22Rv1 (cell line): ENCODE measurements at regions not wholly inside any gene's neighbourhood (a gene's known extent, or its start where the extent isn't known, plus 50 kb on each side); places are given as distances from the start of the nearest gene placed in this dataset.

Experiments
- H3K27ac ChIP-seq: fragments of 450-650 bp; 2 replicates; pipeline ENCODE4 v1.5.1; 2017
- ZFX ChIP-seq: fragments of 450-650 bp; IDR thresholded peaks from 2 replicates; pipeline ENCODE4 v1.6.1; 2017; ENCODE audit warnings: antibody characterized with exemption, borderline replicate concordance
- TF ChIP-seq, protein P1 (sequence below): fragments of 450-650 bp; IDR thresholded peaks from 2 replicates; pipeline ENCODE4 v1.5.1; 2017; ENCODE audit warnings: mild to moderate bottlenecking

DNA sequence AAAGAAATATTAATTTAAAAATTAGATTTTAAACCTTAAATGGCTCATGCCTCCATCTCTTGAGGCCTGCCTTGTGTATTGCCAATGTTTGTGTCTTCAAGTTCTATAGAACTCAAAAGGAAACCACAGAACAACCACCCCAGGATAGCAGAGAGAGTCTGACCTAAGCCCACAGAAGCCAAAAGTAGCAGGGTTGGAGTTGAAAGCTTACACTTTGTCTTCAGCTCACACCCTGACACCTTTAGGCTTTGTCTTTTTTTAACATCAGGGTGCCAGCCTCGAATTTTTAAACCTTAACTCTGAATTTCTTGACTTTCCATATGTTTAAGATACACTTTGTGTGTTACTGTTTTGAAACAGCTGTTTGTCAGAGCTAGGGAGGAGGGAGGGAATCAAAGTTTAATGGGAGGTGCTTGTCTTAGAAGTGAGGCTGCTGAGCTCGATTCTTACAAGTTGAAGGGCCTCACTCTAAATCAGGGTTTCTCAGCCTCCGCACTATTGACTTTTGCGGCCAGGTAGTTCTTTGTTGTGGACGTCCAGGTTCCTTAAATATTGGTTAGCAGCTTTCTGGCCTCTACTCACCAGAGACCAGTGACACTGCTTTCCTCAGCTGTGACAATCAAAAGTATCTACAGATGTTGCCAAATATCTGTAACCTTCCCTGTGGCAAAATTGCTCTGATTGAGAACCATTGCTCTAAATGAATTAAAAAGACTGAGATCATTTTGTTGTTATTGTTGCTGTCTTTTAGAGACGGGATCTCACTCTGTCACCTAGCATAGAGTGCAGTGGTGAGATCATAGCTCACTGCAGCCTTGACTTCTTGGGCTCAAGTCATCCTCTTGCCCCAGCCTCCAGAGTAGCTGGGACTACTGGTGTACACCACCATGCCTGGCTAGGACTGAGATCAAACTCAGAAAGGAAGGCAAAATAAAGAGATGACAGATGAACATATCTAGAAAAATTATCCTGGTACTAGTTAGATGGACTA, 139.2 kb upstream of the EOMES start:
- H3K27ac ChIP-seq = no peak overlapping the region
- TF ChIP-seq, protein P1, sequence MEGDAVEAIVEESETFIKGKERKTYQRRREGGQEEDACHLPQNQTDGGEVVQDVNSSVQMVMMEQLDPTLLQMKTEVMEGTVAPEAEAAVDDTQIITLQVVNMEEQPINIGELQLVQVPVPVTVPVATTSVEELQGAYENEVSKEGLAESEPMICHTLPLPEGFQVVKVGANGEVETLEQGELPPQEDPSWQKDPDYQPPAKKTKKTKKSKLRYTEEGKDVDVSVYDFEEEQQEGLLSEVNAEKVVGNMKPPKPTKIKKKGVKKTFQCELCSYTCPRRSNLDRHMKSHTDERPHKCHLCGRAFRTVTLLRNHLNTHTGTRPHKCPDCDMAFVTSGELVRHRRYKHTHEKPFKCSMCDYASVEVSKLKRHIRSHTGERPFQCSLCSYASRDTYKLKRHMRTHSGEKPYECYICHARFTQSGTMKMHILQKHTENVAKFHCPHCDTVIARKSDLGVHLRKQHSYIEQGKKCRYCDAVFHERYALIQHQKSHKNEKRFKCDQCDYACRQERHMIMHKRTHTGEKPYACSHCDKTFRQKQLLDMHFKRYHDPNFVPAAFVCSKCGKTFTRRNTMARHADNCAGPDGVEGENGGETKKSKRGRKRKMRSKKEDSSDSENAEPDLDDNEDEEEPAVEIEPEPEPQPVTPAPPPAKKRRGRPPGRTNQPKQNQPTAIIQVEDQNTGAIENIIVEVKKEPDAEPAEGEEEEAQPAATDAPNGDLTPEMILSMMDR = no peak
- TF ChIP-seq ZFX = no peak

DNA sequence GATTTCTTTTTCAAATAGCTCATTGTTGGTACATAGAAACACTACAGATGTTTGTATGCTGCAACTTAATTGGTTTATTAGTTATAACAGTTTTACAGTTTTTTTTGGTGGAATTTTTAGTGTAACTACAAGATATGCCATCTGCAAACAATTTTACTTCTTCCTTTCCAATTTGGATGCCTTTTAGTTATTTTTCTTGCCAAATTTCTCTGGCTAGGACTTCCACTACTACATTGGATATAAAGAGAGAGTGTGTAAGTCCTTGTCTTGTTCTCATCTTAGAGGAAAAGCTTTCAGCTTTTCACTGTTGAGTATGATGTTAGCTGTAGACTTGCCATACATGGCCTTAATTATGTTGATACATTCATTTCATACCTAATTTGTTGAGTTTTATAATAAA, 143.6 kb upstream of the EOMES start:
- no peak overlapping the region for H3K27ac ChIP-seq
- TF ChIP-seq, protein P1 = no peak
- no peak for TF ChIP-seq ZFX

DNA sequence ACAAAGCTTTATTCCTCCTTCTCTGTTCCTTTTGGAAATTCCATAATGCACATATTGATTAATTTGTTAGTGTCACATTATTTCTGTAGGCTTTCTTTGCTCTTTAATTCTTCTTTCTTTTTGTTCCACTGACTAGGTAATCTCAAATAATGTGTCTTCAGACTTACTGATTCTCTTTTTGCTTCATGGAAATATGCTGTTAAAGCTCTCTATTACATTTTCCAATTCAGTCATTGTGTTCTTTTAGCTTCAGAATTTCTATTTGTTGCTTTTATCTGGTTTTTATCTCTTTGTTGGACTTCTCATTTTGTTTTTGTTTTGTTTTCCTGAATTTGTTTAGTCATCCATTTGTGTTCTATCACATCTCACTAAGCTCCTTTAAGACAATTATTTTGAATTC, 147.0 kb upstream of the EOMES start:
- no peak for TF ChIP-seq ZFX
- TF ChIP-seq, protein P1 = no peak
- H3K27ac ChIP-seq = no peak overlapping the region

DNA sequence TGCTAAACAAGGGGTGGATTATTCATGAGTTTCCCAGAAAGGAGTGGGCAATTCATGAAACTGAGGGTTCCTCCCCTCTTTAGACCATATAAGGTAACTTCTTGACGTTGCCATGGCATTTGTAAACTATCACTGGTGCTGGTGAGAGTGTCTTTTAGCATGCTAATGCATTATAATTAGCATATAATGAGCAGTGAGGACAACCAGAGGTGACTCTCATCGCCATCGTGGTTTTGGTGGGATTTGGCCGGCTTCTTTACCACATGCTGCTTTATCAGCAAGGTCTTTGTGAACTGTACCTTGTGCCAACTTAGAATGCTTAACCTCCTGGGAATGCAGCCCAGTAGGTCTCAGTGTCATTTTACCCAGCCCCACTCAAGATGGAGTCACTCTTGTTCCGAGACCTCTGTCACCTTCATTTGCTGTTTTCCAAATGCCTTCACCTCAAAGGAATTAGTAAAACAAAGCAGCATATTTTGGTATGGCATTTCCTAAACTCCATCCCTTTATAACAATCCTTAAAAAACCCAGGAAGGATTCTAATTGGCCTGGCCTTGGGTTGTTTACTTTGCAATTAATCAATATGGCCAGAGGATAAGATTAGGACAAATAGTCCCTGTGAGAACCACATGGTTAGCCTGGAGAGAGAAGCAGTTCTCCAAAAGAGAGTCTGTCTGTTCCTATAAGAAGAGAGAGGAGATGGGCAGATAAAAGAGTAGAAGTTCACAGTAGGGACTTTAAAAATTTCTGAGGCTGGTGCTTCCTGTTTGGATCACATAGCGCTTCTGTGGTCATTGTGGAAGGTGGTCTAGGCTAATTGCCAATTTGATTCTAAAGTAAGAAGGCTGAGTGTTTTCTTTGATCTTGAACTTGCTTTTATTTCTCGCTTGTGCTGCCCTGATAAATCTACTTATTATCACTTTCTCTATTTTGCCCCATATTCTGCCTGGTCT, 155.2 kb upstream of the EOMES start:
- TF ChIP-seq, protein P1 = no peak
- TF ChIP-seq ZFX = no peak

DNA sequence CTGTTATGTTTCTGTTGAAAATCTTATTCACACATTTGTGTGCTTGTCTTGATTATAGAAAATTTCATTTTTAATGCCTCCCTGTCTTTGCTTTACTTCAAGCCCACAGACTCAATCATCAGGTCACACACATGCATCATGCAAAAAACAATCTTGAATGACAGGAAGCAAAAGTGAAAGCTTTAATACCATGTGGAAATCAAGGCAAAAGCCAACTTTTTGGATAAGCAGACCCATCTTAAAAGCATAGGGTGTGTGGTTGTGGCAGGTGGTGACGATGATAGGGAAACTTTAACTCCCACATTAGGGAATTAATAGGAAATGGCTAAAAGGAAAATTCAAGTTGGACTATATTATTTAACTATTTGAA, 155.9 kb upstream of the EOMES start:
- no peak for TF ChIP-seq ZFX
- peak overlapping the region; percentile 29; the same call in 1 of the 2 replicates for H3K27ac ChIP-seq

More for the DNA sequence above, 155.2 kb upstream of the EOMES start:
- peak overlapping the region; percentile 29 for H3K27ac ChIP-seq

DNA sequence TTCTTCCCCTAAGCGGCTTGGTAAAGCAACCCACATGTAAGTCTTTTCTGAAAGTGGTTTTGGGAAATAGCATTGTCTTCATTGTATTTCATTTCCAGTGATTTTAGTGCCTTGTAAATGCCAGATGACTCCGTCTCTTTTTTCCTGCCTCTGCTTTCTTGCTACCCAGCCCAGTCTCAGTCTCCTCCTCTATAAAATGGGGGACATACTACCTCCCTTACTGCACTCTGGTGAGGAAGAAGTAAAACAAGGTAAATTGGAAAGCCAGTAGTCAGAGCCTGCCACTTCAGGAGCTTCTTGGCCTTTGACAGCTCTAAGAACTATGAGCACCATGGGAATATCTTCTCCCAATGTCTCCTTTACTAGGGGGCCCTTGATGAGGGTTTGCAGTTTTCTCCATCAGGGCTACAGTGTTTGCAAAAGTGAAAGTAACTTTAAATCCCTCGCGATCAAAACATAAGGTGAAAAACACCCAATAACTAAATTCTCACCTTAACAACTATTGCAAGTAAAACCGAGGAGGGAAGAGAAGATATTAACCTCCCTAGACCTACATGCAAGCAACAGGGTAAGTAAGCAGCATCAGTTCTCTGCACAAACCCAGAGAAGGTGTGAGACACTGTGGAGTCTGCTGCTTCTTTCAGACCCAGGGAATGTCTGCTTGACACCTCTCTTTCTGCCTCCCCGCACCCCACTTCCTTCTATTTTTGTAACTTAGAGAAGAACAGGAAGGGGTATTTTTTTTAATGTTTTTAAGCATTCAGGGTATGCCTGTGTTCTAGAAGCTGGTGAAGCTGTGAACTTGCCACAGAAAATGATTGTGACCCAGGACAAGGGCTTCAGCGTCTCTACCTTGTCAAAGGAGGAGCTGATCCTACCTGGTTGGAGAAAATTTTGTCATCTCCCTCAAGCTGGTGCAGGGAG, 159.1 kb upstream of the EOMES start:
- TF ChIP-seq ZFX = no peak
- TF ChIP-seq, protein P1 = no peak
- no peak overlapping the region for H3K27ac ChIP-seq
